ENCODE measurements at regions not wholly inside any gene's neighbourhood (a gene's known extent, or its start where the extent isn't known, plus 50 kb on each side); places are given as distances from the start of the nearest gene placed in this dataset.
A peak's percentile ranks its signal among the peaks of the same experiment; 100 is the strongest.

DNA sequence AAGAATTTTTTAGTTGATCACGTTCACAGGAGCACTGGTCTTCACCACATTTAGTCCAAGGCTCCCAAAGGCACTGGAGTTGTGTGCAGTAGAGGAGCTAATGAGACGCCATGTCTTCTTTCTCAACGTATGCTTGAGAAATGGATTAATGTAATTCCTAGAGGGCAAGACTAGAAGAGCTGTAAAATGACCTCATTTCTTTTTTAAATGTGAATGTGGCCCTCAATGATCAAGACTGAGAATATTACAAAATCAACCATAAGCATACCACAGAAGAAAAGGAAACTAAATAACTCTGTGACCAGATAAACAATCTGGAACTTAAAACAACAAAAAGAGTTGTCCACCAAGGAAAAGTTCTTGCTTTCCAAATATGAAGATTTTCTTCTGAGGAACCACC, 112.1 kb upstream of the THBS1 start:
- H3K9me1 ChIP-seq (replicated peaks; ENCODE audit: control insufficient read depth, extremely low read depth, insufficient read depth, low read length) = no peaks in the 10 kb centered on the region
- H4K20me1 ChIP-seq (replicated peaks; ENCODE audit: control insufficient read depth, extremely low read depth, insufficient read depth, low read length) = no peaks in the 10 kb centered on the region
- peaks cover 13% of the 10 kb centered on the region for H3K4me1 ChIP-seq (ENCODE audit: control insufficient read depth, extremely low read depth, insufficient read depth, low read length)
- no peak overlapping the region for H3K4me2 ChIP-seq (ENCODE audit: insufficient read depth, low read length)
- H3K27ac ChIP-seq (ENCODE audit: insufficient read depth, low read depth, low read length) = peak overlapping the region; percentile 28
- TF ChIP-seq, protein P1, sequence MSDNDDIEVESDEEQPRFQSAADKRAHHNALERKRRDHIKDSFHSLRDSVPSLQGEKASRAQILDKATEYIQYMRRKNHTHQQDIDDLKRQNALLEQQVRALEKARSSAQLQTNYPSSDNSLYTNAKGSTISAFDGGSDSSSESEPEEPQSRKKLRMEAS (IDR thresholded peaks at IDR 0.05; ENCODE audit: insufficient read depth, insufficient read length) = no peak
- TF ChIP-seq GATA2 (IDR thresholded peaks at IDR 0.05; ENCODE audit: insufficient read depth, insufficient read length, low read depth, low read length) (no peak), EZH2 (IDR thresholded peaks at IDR 0.05; ENCODE audit: borderline replicate concordance, low read depth, low read length, severe bottlenecking) (no peak), POLR2AphosphoS5 (IDR thresholded peaks at IDR 0.05; ENCODE audit: insufficient read depth, low read depth, low read length) (no peak), JUN (IDR thresholded peaks at IDR 0.05; ENCODE audit: borderline replicate concordance, insufficient read depth, insufficient read length, low read depth) (no peak), MYC (IDR thresholded peaks at IDR 0.05; ENCODE audit: low read depth, low read length) (no peak), FOS (IDR thresholded peaks at IDR 0.05; ENCODE audit: borderline replicate concordance, insufficient read depth, low read length) (no peak)
- TF ChIP-seq, protein P2, sequence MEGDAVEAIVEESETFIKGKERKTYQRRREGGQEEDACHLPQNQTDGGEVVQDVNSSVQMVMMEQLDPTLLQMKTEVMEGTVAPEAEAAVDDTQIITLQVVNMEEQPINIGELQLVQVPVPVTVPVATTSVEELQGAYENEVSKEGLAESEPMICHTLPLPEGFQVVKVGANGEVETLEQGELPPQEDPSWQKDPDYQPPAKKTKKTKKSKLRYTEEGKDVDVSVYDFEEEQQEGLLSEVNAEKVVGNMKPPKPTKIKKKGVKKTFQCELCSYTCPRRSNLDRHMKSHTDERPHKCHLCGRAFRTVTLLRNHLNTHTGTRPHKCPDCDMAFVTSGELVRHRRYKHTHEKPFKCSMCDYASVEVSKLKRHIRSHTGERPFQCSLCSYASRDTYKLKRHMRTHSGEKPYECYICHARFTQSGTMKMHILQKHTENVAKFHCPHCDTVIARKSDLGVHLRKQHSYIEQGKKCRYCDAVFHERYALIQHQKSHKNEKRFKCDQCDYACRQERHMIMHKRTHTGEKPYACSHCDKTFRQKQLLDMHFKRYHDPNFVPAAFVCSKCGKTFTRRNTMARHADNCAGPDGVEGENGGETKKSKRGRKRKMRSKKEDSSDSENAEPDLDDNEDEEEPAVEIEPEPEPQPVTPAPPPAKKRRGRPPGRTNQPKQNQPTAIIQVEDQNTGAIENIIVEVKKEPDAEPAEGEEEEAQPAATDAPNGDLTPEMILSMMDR (IDR thresholded peaks at IDR 0.05; ENCODE audit: extremely low read depth in 1 of 2, insufficient read depth in 1 of 2, low read depth in 1 of 2, low read length in 2 of 2) = no peak
- H3K9ac ChIP-seq (replicated peaks; ENCODE audit: extremely low read depth, insufficient read depth, low read length) = no peak overlapping the region
- CTCF ChIA-PET = interaction anchor here (0.9 to 2.2 kb wide), 2 partner anchors 10 to 39 kb away, joined by 3 to 7 read pairs; no protein-coding TSS in a partner anchor
- no peaks in the 10 kb centered on the region for H3K79me2 ChIP-seq (ENCODE audit: control insufficient read depth, insufficient read depth, low read length)
- no TSS peak for BruUV-seq (replicated peaks)
- intact Hi-C loops (cut with micrococcal nuclease) = loop anchor here (1.0 kb wide), 1 partner anchor 167 kb away; no protein-coding TSS in a partner anchor
- no peaks in the 10 kb centered on the region for H3K36me3 ChIP-seq (ENCODE audit: control insufficient read depth in 2 of 2, extremely low read depth in 1 of 2, insufficient read depth in 2 of 2, low read length in 2 of 2)
- H3K27me3 ChIP-seq (ENCODE audit: control insufficient read depth in 2 of 2, insufficient read depth in 2 of 2, low read length in 2 of 2) = no peaks in the 10 kb centered on the region
- dilution Hi-C loops (cut with MboI; ENCODE audit: extremely low pct_ligation_motif_present, low sequenced_read_pairs) = no loop called here
- FAIRE-seq (no peak), DNase-seq (ENCODE audit: low read depth, low spot score) (no peak)
- no peaks in the 10 kb centered on the region for H3K9me3 ChIP-seq (replicated peaks; ENCODE audit: control insufficient read depth, insufficient read depth, low read length)
- POLR2A ChIA-PET = no interaction called here
- no peak overlapping the region for H3K4me3 ChIP-seq (replicated peaks in 1 of 3; ENCODE audit: insufficient read depth in 1 of 3, low read depth in 1 of 3, low read length in 3 of 3)
- H2AFZ ChIP-seq (ENCODE audit: low read depth, low read length) = peak overlapping the region; percentile 29

Measured in endothelial cell of umbilical vein (primary cell).